Lower leg skin (tissue), 4 donors: ENCODE measurements at regions not wholly inside any gene's neighbourhood (a gene's known extent, or its start where the extent isn't known, plus 50 kb on each side); places are given as distances from the start of the nearest gene placed in this dataset.

Experiments used
- DNase-seq, 2 donors: peaks; one replicate each; pipeline ENCODE4 v3.0.0-alpha.2; 2019; ENCODE audit warnings: low spot score in 2 of 2
- H3K4me3 ChIP-seq: fragments of 200-600 bp; sonication (generic); 2 replicates; pipeline ENCODE4 v1.5.1; 2017; ENCODE audit warnings: mild to moderate bottlenecking, low read depth; ENCODE audit not compliant: poor library complexity, severe bottlenecking
- CTCF ChIP-seq, 3 donors: fragments of 450-650 bp; IDR thresholded peaks; one replicate each; pipeline ENCODE4 v1.5.1; 2016; ENCODE audit warnings: antibody characterized with exemption in 3 of 3, mild to moderate bottlenecking in 3 of 3, moderate library complexity in 2 of 3
- POLR2A ChIP-seq, 2 donors: fragments of 450-650 bp; IDR thresholded peaks; one replicate each; pipeline ENCODE4 v1.6.1; 2016 to 2017; ENCODE audit warnings: antibody characterized with exemption in 2 of 2, mild to moderate bottlenecking in 1 of 2, moderate library complexity in 1 of 2
- WGBS, 2 donors: methylation state at CpG; one replicate each; pipeline ENCODE4 v1.1.5; 2018; 5-methylcytosine and 5-hydroxymethylcytosine counted together
- intact Hi-C: fragments of 100-400 bp; cut with DNase I; formaldehyde crosslinking; loops from one replicate; pipeline ENCODE4 v1.15.0; 2023; ENCODE audit warnings: low total_unique reads

DNA sequence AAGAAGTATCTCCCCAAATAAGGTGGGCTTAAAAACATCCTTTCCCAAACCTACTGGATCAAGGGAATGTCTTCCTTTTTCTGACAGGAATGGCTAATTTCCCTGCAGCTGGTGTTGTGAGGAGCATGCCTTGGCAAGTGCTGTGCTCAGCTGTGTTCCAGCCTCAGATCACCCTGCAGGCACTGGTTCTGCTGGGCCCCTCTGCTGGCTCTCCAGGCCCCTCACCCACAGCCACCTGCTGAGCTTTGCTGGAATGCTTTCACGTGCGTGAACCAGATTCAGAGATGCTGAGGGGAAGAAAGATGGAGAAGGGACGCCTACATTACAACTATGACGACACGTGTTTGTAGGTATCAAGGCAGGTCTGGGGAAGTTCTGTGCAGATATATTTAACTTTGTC lies 71.3 kb upstream of the FOXC1 start:
- intact Hi-C loops = no loop called here
- no peak for DNase-seq
- TF ChIP-seq CTCF (IDR thresholded peaks at IDR 0.05) (no peak), POLR2A (IDR thresholded peaks at IDR 0.05) (no peak)
- no peak overlapping the region for H3K4me3 ChIP-seq
- WGBS, 2 donors = 48 to 79% methylated on average over 5 of the region's 5 CpGs

DNA sequence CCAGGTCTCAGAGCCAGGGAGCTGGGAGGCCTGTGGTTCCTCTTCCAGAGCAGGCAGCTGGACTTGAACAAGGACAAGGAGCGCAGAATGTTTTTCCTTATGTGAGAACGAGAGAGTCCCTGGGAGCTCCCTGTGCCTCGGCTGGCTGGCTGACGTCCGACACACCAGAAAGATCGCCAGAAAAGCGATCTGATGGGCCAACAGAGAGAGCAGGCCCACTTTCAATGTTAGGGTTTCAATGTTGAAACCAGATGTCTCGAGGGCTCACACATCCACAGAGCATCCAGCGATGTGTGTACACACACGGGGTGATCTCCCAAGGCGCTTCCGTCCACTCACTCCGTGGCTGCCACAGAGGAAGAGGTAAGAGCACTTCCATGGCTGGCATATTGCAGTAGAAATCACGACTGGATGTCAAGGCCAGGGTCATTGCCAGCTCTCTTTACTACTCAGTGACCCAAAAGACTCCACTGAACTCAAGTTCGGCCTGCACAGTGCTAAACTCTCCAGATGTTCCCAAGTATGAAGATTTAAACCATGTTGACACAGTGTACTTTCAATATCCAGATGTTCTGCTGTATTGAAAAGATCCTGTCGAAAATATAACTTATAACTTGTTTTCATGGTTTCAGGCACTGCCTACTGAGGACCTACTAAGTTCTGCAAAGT lies 70.8 kb upstream of the FOXC1 start:
- TF ChIP-seq POLR2A (IDR thresholded peaks at IDR 0.05) (no peak), CTCF (IDR thresholded peaks at IDR 0.05) (no peak)
- no peak overlapping the region for H3K4me3 ChIP-seq
- intact Hi-C loops = no loop called here
- WGBS, 2 donors = 67 to 70% methylated on average over 16 of the region's 16 CpGs
- DNase-seq = no peak

GRCh38 chr6:1540864-1541521 lies 68.7 kb upstream of the FOXC1 start:
- no peak overlapping the region for H3K4me3 ChIP-seq
- intact Hi-C loops = loop anchor here (5.0 kb wide), 1 partner anchor 59 kb away; no protein-coding TSS in a partner anchor
- no peak for DNase-seq
- no peak for TF ChIP-seq POLR2A (IDR thresholded peaks at IDR 0.05)
- TF ChIP-seq CTCF (IDR thresholded peaks at IDR 0.05) = no peak
- 92 to 95% methylated on average over 11 of the region's 11 CpGs for WGBS, 2 donors

GRCh38 chr6:1542335-1542734 lies 67.4 kb upstream of the FOXC1 start:
- DNase-seq = no peak
- TF ChIP-seq CTCF (IDR thresholded peaks at IDR 0.05) (no peak), POLR2A (IDR thresholded peaks at IDR 0.05) (no peak)
- H3K4me3 ChIP-seq = no peak overlapping the region
- intact Hi-C loops = loop anchor here (5.0 kb wide), 1 partner anchor 60 kb away; no protein-coding TSS in a partner anchor

GRCh38 chr6:1542764-1543163 lies 67.0 kb upstream of the FOXC1 start:
- intact Hi-C loops = loop anchor here (5.0 kb wide), 1 partner anchor 60 kb away; no protein-coding TSS in a partner anchor
- H3K4me3 ChIP-seq = no peak overlapping the region
- 62 to 93% methylated on average over 3 of the region's 3 CpGs for WGBS, 2 donors
- no peak for DNase-seq
- TF ChIP-seq CTCF (IDR thresholded peaks at IDR 0.05) = no peak
- no peak for TF ChIP-seq POLR2A (IDR thresholded peaks at IDR 0.05)
